Keratinocyte (primary cell): ENCODE measurements at regions not wholly inside any gene's neighbourhood (a gene's known extent, or its start where the extent isn't known, plus 50 kb on each side); places are given as distances from the start of the nearest gene placed in this dataset.

Source experiments
- DNase-seq: peaks from one replicate; pipeline ENCODE4 v3.0.0-alpha.2; 2011; ENCODE audit warnings: low read depth, missing footprints, low spot score
- FAIRE-seq: peaks from 2 replicates; lab custom pipeline; 2011; peaks lifted over from hg19 to GRCh38; lab: Jason Lieb, UNC
- H2AFZ ChIP-seq: 2 replicates; pipeline ENCODE4 v1.6.0; 2012; ENCODE audit warnings: low read length, control low read depth, inconsistent platforms; ENCODE audit not compliant: control insufficient read depth
- H3K27ac ChIP-seq: 2 replicates; pipeline ENCODE4 v1.5.1; 2011; ENCODE audit warnings: low read length; ENCODE audit not compliant: control insufficient read depth, insufficient read depth
- H3K27me3 ChIP-seq: 3 replicates; pipeline ENCODE4 v1.6.0; 2011; ENCODE audit warnings: low read length; ENCODE audit not compliant: control insufficient read depth, insufficient read depth; ENCODE audit errors: extremely low read depth
- H3K36me3 ChIP-seq, 2 experiments: 2 replicates in 1 of 2; 3 replicates in 1 of 2; pipeline ENCODE4 v1.5.1; 2011; ENCODE audit warnings: low read length in 2 of 2, mild to moderate bottlenecking in 1 of 2; ENCODE audit not compliant: control insufficient read depth in 2 of 2, insufficient read depth in 2 of 2; ENCODE audit errors: extremely low read depth in 1 of 2
- H3K4me1 ChIP-seq: 3 replicates; pipeline ENCODE4 v1.5.1; 2011; ENCODE audit warnings: low read length; ENCODE audit not compliant: control insufficient read depth, insufficient read depth; ENCODE audit errors: extremely low read depth
- H3K4me2 ChIP-seq: 3 replicates; pipeline ENCODE4 v1.6.0; 2011; ENCODE audit warnings: low read depth, low read length; ENCODE audit not compliant: control insufficient read depth, insufficient read depth; ENCODE audit errors: extremely low read depth
- H3K4me3 ChIP-seq, 3 experiments: fragments of 200-600 bp in 1 of 3; sonication (generic) in 1 of 3; 2 replicates in 2 of 3; 3 replicates in 1 of 3; pipeline ENCODE4 v1.5.1; 2011 to 2016; ENCODE audit warnings: low read length in 3 of 3, mild to moderate bottlenecking in 3 of 3, control low read depth in 2 of 3, inconsistent platforms in 1 of 3, low read depth in 1 of 3, mixed read lengths in 1 of 3, mixed run types in 1 of 3, moderate library complexity in 1 of 3; ENCODE audit not compliant: control insufficient read depth in 2 of 3, insufficient read depth in 2 of 3; ENCODE audit errors: extremely low read depth in 1 of 3
- H3K79me2 ChIP-seq: 2 replicates; pipeline ENCODE4 v1.6.0; 2012; ENCODE audit warnings: low read length; ENCODE audit not compliant: control insufficient read depth, insufficient read depth
- H3K9ac ChIP-seq: 3 replicates; pipeline ENCODE4 v1.6.0; 2011; ENCODE audit warnings: low read length; ENCODE audit not compliant: control insufficient read depth, insufficient read depth; ENCODE audit errors: extremely low read depth
- H3K9me1 ChIP-seq: 3 replicates; pipeline ENCODE4 v1.6.0; 2011; ENCODE audit warnings: low read length; ENCODE audit not compliant: control insufficient read depth, insufficient read depth; ENCODE audit errors: extremely low read depth
- H3K9me3 ChIP-seq: 2 replicates; pipeline ENCODE4 v1.5.1; 2012; ENCODE audit warnings: low read depth, low read length; ENCODE audit not compliant: control insufficient read depth
- H4K20me1 ChIP-seq: 3 replicates; pipeline ENCODE4 v1.6.0; 2011; ENCODE audit warnings: low read length; ENCODE audit not compliant: control insufficient read depth, insufficient read depth; ENCODE audit errors: extremely low read depth
- CTCF ChIP-seq, 3 experiments: IDR thresholded peaks in 1 of 3; conservative IDR thresholded peaks in 1 of 3; optimal IDR thresholded peaks in 1 of 3; 2 replicates in 2 of 3; 3 replicates in 1 of 3; pipeline versions ENCODE3 to v1.5.1; 2011; ENCODE audit warnings: low read length in 3 of 3, mild to moderate bottlenecking in 3 of 3, moderate library complexity in 2 of 3, control low read depth in 1 of 3, inconsistent platforms in 1 of 3; ENCODE audit not compliant: insufficient read depth in 2 of 3; ENCODE audit errors: extremely low read depth in 1 of 3
- EZH2 ChIP-seq: IDR thresholded peaks from one replicate; pipeline ENCODE4 v1.6.1; 2012; ENCODE audit warnings: inconsistent platforms, mild to moderate bottlenecking, low read length, moderate library complexity
- dilution Hi-C: fragments of 300-500 bp; cut with MboI; formaldehyde crosslinking; loops from one replicate; pipeline ENCODE4 v1.7.0; 2020; ENCODE audit warnings: low sequenced_read_pairs; ENCODE audit not compliant: extremely low pct_ligation_motif_present

GRCh38 chr16:82523815-82524214 is 103.0 kb upstream of the CDH13 start:
- Histone ChIP-seq H3K4me1 (no peaks in the 10 kb centered on the region), H3K9ac (no peak overlapping the region), H3K79me2 (no peaks in the 10 kb centered on the region), H3K36me3 (no peaks in the 10 kb centered on the region), H3K4me3 (no peak overlapping the region), H2AFZ (no peak overlapping the region), H3K9me3 (no peaks in the 10 kb centered on the region), H3K27ac (no peak overlapping the region), H3K9me1 (no peaks in the 10 kb centered on the region), H3K27me3 (peaks cover 8% of the 10 kb centered on the region), H4K20me1 (no peaks in the 10 kb centered on the region), H3K4me2 (no peak overlapping the region)
- peak; percentile 91 for FAIRE-seq
- TF ChIP-seq CTCF (optimal IDR thresholded peaks at IDR 0.05 in 1 of 3, IDR thresholded peaks at IDR 0.05 in 1 of 3, conservative IDR thresholded peaks at IDR 0.05 in 1 of 3; ENCODE audit: extremely low read depth in 1 of 3, insufficient read depth in 2 of 3, low read length in 3 of 3) (no peak), EZH2 (no peak)
- dilution Hi-C loops, result no loop called here
- peak; percentile 38 for DNase-seq

- H3K36me3 ChIP-seq, result no peaks in the 10 kb centered on the region
- no peaks in the 10 kb centered on the region for H3K9me3 ChIP-seq
- dilution Hi-C loops, result no loop called here
- no peak for FAIRE-seq
- no peak overlapping the region for H2AFZ ChIP-seq
- peaks cover 15% of the 10 kb centered on the region for H3K27me3 ChIP-seq
- no peaks in the 10 kb centered on the region for H3K79me2 ChIP-seq
- H3K9me1 ChIP-seq, result no peaks in the 10 kb centered on the region
- H3K27ac ChIP-seq, result no peak overlapping the region
- no peak for DNase-seq
- no peak overlapping the region for H3K9ac ChIP-seq
- TF ChIP-seq CTCF (optimal IDR thresholded peaks at IDR 0.05 in 1 of 3, IDR thresholded peaks at IDR 0.05 in 1 of 3, conservative IDR thresholded peaks at IDR 0.05 in 1 of 3; ENCODE audit: extremely low read depth in 1 of 3, insufficient read depth in 2 of 3, low read length in 3 of 3) (no peak), EZH2 (no peak)
- no peak overlapping the region for H3K4me3 ChIP-seq
- H3K4me1 ChIP-seq, result no peaks in the 10 kb centered on the region
- H4K20me1 ChIP-seq, result no peaks in the 10 kb centered on the region
- no peak overlapping the region for H3K4me2 ChIP-seq
Measured at GRCh38 chr16:82522026-82522425, 104.7 kb upstream of the CDH13 start.
